SH-SY5Y (cell line): ENCODE measurements at regions not wholly inside any gene's neighbourhood (a gene's known extent, or its start where the extent isn't known, plus 50 kb on each side); places are given as distances from the start of the nearest gene placed in this dataset.

Experiments
- GATA2 ChIP-seq: IDR thresholded peaks from 2 replicates; pipeline ENCODE4 v1.6.1; 2011; ENCODE audit warnings: mild to moderate bottlenecking, low read depth, low read length
- GATA3 ChIP-seq: IDR thresholded peaks from 2 replicates; pipeline ENCODE4 v1.6.1; 2011; ENCODE audit warnings: low read depth, mild to moderate bottlenecking, low read length, moderate library complexity

DNA sequence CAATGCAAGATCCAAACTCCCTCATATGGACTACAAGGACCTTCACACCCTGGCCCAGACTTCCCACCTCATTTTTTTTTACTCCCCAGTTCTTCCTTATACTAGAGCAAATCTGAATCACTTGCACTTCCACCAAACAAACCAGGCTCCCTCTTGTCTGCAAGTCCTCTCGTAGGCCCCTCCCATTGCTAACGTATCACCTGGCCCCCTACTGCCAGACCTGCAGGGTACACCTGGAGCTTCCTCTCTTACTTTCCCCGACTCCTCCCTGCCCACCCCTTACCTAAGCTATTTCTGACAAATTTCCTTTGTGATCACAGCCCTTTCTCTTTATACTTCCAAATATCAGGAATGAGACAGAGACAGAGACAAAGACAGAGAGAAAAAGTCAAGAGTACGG, 463.9 kb downstream of the GALC start:
- TF ChIP-seq GATA2 (no peak), GATA3 (no peak)
